SK-N-SH (cell line): ENCODE measurements at regions not wholly inside any gene's neighbourhood (a gene's known extent, or its start where the extent isn't known, plus 50 kb on each side); places are given as distances from the start of the nearest gene placed in this dataset.

Source experiments
- CTCF ChIA-PET: fragments of 300-600, 350-600 bp; formaldehyde crosslinking; extraction: SDS; loops from one replicate; lab custom pipeline; 2021; lab: Yijun Ruan, JAX
- POLR2A ChIA-PET: fragments of 350-600 bp; sonication (Branson Sonifier 250); formaldehyde crosslinking; extraction: SDS; loops from one replicate; lab custom pipeline; 2020; ENCODE audit warnings: antibody characterized with exemption, inconsistent platforms; lab: Yijun Ruan, JAX
- DNase-seq: peaks from one replicate; pipeline ENCODE4 v3.0.0; 2012
- H2AFZ ChIP-seq: fragments of 200-600 bp; sonication (generic); 2 replicates; pipeline ENCODE4 v1.8.1; 2016; ENCODE audit warnings: antibody characterized with exemption, mild to moderate bottlenecking, low read depth
- H3F3A ChIP-seq: fragments of 200-600 bp; sonication (generic); replicated peaks from 2 replicates; pipeline ENCODE3; 2016; ENCODE audit warnings: antibody characterized with exemption, mild to moderate bottlenecking; ENCODE audit not compliant: insufficient read depth
- H3K27ac ChIP-seq, 2 experiments: fragments of 200-500 bp in 1 of 2; fragments of 200-600 bp in 1 of 2; sonication (Bioruptor generic) in 1 of 2; sonication (generic), shearing (Covaris generic) in 1 of 2; 2 replicates each; pipeline versions ENCODE4 v1.5.1 to v1.6.1; 2014 to 2016; ENCODE audit warnings: low read depth in 2 of 2, inconsistent platforms in 1 of 2, low read length in 1 of 2, mild to moderate bottlenecking in 1 of 2, mixed read lengths in 1 of 2
- H3K27me3 ChIP-seq: fragments of 200-600 bp; sonication (generic), shearing (Covaris generic); 2 replicates; pipeline ENCODE4 v1.6.1; 2016; ENCODE audit warnings: mixed run types; ENCODE audit not compliant: insufficient read depth
- H3K36me3 ChIP-seq, 2 experiments: fragments of 200-500 bp in 1 of 2; fragments of 200-600 bp in 1 of 2; sonication (Bioruptor generic) in 1 of 2; sonication (generic) in 1 of 2; replicated peaks in 1 of 2; 2 replicates each; pipeline versions ENCODE3 to v1.5.1; 2014 to 2016; ENCODE audit warnings: low read length in 1 of 2, mild to moderate bottlenecking in 1 of 2; ENCODE audit not compliant: insufficient read depth in 2 of 2, control insufficient read depth in 1 of 2
- H3K4me1 ChIP-seq, 2 experiments: fragments of 200-500 bp in 1 of 2; fragments of 200-600 bp in 1 of 2; sonication (Bioruptor generic) in 1 of 2; sonication (generic), shearing (Covaris generic) in 1 of 2; 2 replicates each; pipeline versions ENCODE4 v1.5.1 to v1.6.1; 2014 to 2016; ENCODE audit warnings: low read depth in 1 of 2, low read length in 1 of 2, mixed run types in 1 of 2; ENCODE audit not compliant: insufficient read depth in 2 of 2, control insufficient read depth in 1 of 2
- H3K4me2 ChIP-seq: fragments of 200-600 bp; sonication (generic), shearing (Covaris generic); 2 replicates; pipeline ENCODE4 v1.6.1; 2017; ENCODE audit warnings: mixed run types
- H3K4me3 ChIP-seq, 2 experiments: fragments of 200-500 bp in 1 of 2; fragments of 200-600 bp in 1 of 2; sonication (Bioruptor generic) in 1 of 2; sonication (generic), shearing (Covaris generic) in 1 of 2; 2 replicates each; pipeline versions ENCODE4 v1.5.1 to v1.8.1; 2014 to 2016; ENCODE audit warnings: low read depth in 2 of 2, inconsistent platforms in 1 of 2, low read length in 1 of 2, mild to moderate bottlenecking in 1 of 2, mixed read lengths in 1 of 2, moderate library complexity in 1 of 2
- H3K79me2 ChIP-seq: fragments of 200-600 bp; sonication (generic); 2 replicates; pipeline ENCODE4 v1.8.1; 2017; ENCODE audit warnings: mild to moderate bottlenecking; ENCODE audit not compliant: insufficient read depth
- H3K9ac ChIP-seq: fragments of 200-600 bp; sonication (generic); 2 replicates; pipeline ENCODE4 v1.6.1; 2017; ENCODE audit warnings: mixed run types
- H3K9me2 ChIP-seq: fragments of 200-600 bp; sonication (generic); 2 replicates; pipeline ENCODE4 v1.6.1; 2017; ENCODE audit warnings: mixed run types
- H3K9me3 ChIP-seq: fragments of 200-600 bp; sonication (generic); 2 replicates; pipeline ENCODE4 v1.6.1; 2017; ENCODE audit warnings: mixed run types, mild to moderate bottlenecking, moderate library complexity
- H4K20me1 ChIP-seq: fragments of 200-600 bp; sonication (generic); 2 replicates; pipeline ENCODE4 v1.6.1; 2017; ENCODE audit warnings: mild to moderate bottlenecking, mixed run types; ENCODE audit not compliant: insufficient read depth
- CTCF ChIP-seq: fragments of 200-600 bp; sonication (generic); IDR thresholded peaks from 2 replicates; pipeline ENCODE4 v1.6.1; 2017; ENCODE audit warnings: antibody characterized with exemption, mild to moderate bottlenecking, moderate library complexity
- EP300 ChIP-seq, 2 experiments: IDR thresholded peaks; 2 replicates each; pipeline versions ENCODE4 v1.4.0 to v1.6.1; 2012; ENCODE audit warnings: borderline replicate concordance in 1 of 2, low read depth in 1 of 2, low read length in 1 of 2
- EZH2phosphoT487 ChIP-seq: fragments of 200-600 bp; sonication (generic); IDR thresholded peaks from 2 replicates; pipeline ENCODE4 v1.6.1; 2017; ENCODE audit warnings: low read depth, mixed run types, mild to moderate bottlenecking, antibody characterized with exemption, moderate library complexity, borderline replicate concordance
- FOSL2 ChIP-seq: IDR thresholded peaks from 2 replicates; pipeline ENCODE4 v1.4.0; 2012; ENCODE audit warnings: low read depth, mild to moderate bottlenecking, moderate library complexity, borderline replicate concordance
- FOXM1 ChIP-seq: IDR thresholded peaks from 2 replicates; pipeline ENCODE4 v1.4.0; 2012; ENCODE audit warnings: low read depth, mild to moderate bottlenecking
- JUND ChIP-seq: IDR thresholded peaks from 2 replicates; pipeline ENCODE4 v1.4.0; 2012
- MEF2A ChIP-seq: IDR thresholded peaks from 2 replicates; pipeline ENCODE4 v1.4.0; 2012; ENCODE audit warnings: low read depth, borderline replicate concordance
- NFIC ChIP-seq: IDR thresholded peaks from 2 replicates; pipeline ENCODE4 v1.4.0; 2012; ENCODE audit warnings: borderline replicate concordance
- RAD21 ChIP-seq: IDR thresholded peaks from 2 replicates; pipeline ENCODE4 v1.6.1; 2012; ENCODE audit warnings: mild to moderate bottlenecking, low read length
- RCOR1 ChIP-seq: fragments of 150-350 bp; IDR thresholded peaks from 2 replicates; pipeline ENCODE4 v1.6.1; 2017; ENCODE audit warnings: antibody characterized with exemption, low read length
- RFX5 ChIP-seq: IDR thresholded peaks from 2 replicates; pipeline ENCODE4 v1.6.1; 2012; ENCODE audit warnings: mild to moderate bottlenecking, improper control_type of control experiment, low read length
- TAF1 ChIP-seq: IDR thresholded peaks from 2 replicates; pipeline ENCODE4 v1.6.1; 2012; ENCODE audit warnings: low read depth, mild to moderate bottlenecking, low read length, moderate library complexity, borderline replicate concordance
- TEAD4 ChIP-seq: IDR thresholded peaks from 2 replicates; pipeline ENCODE4 v1.4.0; 2012; ENCODE audit warnings: mild to moderate bottlenecking, borderline replicate concordance; ENCODE audit not compliant: insufficient read depth
- USF2 ChIP-seq: fragments of 150-350 bp; IDR thresholded peaks from 2 replicates; pipeline ENCODE4 v1.6.1; 2017; ENCODE audit warnings: antibody characterized with exemption, low read length, low read depth, borderline replicate concordance
- ZBTB33 ChIP-seq: IDR thresholded peaks from 2 replicates; pipeline ENCODE4 v1.4.0; 2012; ENCODE audit warnings: low read depth, borderline replicate concordance
- WGBS: methylation state at CpG from one replicate; pipeline ENCODE4 v1.1.6; 2017; ENCODE audit warnings: low lambda C conversion rate; 5-methylcytosine and 5-hydroxymethylcytosine counted together

- Histone ChIP-seq H3K27me3 (no peaks in the 10 kb centered on the region), H3K4me1 (peaks cover 0 to 6% of the 10 kb centered on the region in 2 experiments; a peak in 2 of 4 replicates), H3K4me2 (no peak overlapping the region), H3F3A (peaks cover 6% of the 10 kb centered on the region), H3K36me3 (no peaks in the 10 kb centered on the region), H3K27ac (no peak overlapping the region), H2AFZ (no peak overlapping the region), H3K9me2 (no peaks in the 10 kb centered on the region), H3K9ac (no peak overlapping the region), H3K4me3 (no peak overlapping the region), H4K20me1 (no peaks in the 10 kb centered on the region), H3K79me2 (no peaks in the 10 kb centered on the region), H3K9me3 (no peaks in the 10 kb centered on the region)
- WGBS = 79% methylated on average over 3 of the region's 3 CpGs
- no peak for DNase-seq
- POLR2A ChIA-PET = no interaction called here
- CTCF ChIA-PET = no interaction called here
- TF ChIP-seq TAF1 = no peak
- TF ChIP-seq FOSL2 = no peak
- no peak for TF ChIP-seq USF2
- TF ChIP-seq CTCF = no peak
- TF ChIP-seq JUND = no peak
These were observed 256.6 kb upstream of the ARRDC3 start for GRCh38 chr5:91639744-91640143.

GRCh38 chr5:91638010-91638409 is 254.9 kb upstream of the ARRDC3 start:
- H2AFZ ChIP-seq = no peak overlapping the region
- H3K9me2 ChIP-seq = no peaks in the 10 kb centered on the region
- no peaks in the 10 kb centered on the region for H3K79me2 ChIP-seq
- no peak overlapping the region for H3K4me2 ChIP-seq
- H3K9me3 ChIP-seq = no peaks in the 10 kb centered on the region
- H3K27ac ChIP-seq = no peak overlapping the region
- no peak overlapping the region for H3K4me3 ChIP-seq
- no peaks in the 10 kb centered on the region for H3K27me3 ChIP-seq
- POLR2A ChIA-PET = no interaction called here
- WGBS = 97% methylated on average over 1 of the region's 1 CpG
- no peak for TF ChIP-seq FOXM1
- TF ChIP-seq RFX5 = no peak
- TF ChIP-seq MEF2A = no peak
- TF ChIP-seq ZBTB33 = no peak
- TF ChIP-seq TEAD4 = no peak
- TF ChIP-seq EP300 (IDR thresholded peaks at IDR 0.05; ENCODE audit: borderline replicate concordance in 1 of 2, low read depth in 1 of 2, low read length in 1 of 2) = no peak
- no peak for TF ChIP-seq EZH2phosphoT487
- TF ChIP-seq RCOR1 = no peak
- TF ChIP-seq NFIC = no peak
- TF ChIP-seq RAD21 = no peak
- TF ChIP-seq, all 33 proteins: peak for 0
- no peaks in the 10 kb centered on the region; a peak in 1 of 4 replicates for H3K4me1 ChIP-seq
- DNase-seq = no peak
- H3F3A ChIP-seq = no peaks in the 10 kb centered on the region
- CTCF ChIA-PET = interaction anchor here (0.6 kb wide), 1 partner anchor 917 kb away, joined by 3 read pairs; no protein-coding TSS in a partner anchor
- H4K20me1 ChIP-seq = no peaks in the 10 kb centered on the region
- H3K9ac ChIP-seq = no peak overlapping the region
- H3K36me3 ChIP-seq = no peaks in the 10 kb centered on the region
